AG04449 (cell line): ENCODE measurements at regions not wholly inside any gene's neighbourhood (a gene's known extent, or its start where the extent isn't known, plus 50 kb on each side); places are given as distances from the start of the nearest gene placed in this dataset.

Experiments
- CTCF ChIA-PET: fragments of 350-600 bp; formaldehyde crosslinking; extraction: SDS; loops from one replicate; lab custom pipeline; 2021; ENCODE audit warnings: antibody characterized with exemption; lab: Yijun Ruan, JAX
- POLR2A ChIA-PET: fragments of 400-600, 350-600 bp; formaldehyde crosslinking; extraction: SDS; loops from one replicate; lab custom pipeline; 2020; ENCODE audit warnings: antibody characterized with exemption, inconsistent platforms; lab: Yijun Ruan, JAX
- DNase-seq: peaks from one replicate; pipeline ENCODE4 v3.0.0-alpha.2; 2010; ENCODE audit warnings: low read depth, low spot score
- H3K4me3 ChIP-seq: 2 replicates; pipeline ENCODE4 v1.5.1; 2011; ENCODE audit warnings: low read depth, mild to moderate bottlenecking, control low read depth, low read length
- TF ChIP-seq, protein P1 (sequence below): IDR thresholded peaks from one replicate; pipeline ENCODE4 v1.5.1; 2011; ENCODE audit warnings: mild to moderate bottlenecking, moderate library complexity, low read length, control low read depth, inconsistent platforms; ENCODE audit not compliant: insufficient read depth; ENCODE audit errors: missing control alignments

DNA sequence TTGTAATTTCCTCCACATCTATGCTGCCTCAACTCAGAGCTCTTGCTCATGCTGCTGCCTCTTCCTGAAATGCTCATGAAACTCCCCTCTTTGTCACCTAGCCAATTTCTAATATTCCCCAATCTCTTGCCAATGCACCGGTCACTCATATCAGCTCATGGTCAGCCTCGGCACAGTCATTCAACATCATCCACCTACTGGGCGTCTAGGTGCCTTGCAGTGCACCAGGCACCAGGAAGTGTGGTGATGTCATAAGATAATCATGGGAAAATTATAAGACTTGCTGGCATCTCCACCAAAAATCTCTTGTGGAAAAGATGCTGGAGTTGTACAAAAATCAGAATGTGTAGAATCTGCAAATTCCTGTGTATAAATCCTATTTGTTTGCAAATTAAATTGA lies 52.6 kb upstream of the RAB27B start:
- POLR2A ChIA-PET = no interaction called here
- TF ChIP-seq, protein P1, sequence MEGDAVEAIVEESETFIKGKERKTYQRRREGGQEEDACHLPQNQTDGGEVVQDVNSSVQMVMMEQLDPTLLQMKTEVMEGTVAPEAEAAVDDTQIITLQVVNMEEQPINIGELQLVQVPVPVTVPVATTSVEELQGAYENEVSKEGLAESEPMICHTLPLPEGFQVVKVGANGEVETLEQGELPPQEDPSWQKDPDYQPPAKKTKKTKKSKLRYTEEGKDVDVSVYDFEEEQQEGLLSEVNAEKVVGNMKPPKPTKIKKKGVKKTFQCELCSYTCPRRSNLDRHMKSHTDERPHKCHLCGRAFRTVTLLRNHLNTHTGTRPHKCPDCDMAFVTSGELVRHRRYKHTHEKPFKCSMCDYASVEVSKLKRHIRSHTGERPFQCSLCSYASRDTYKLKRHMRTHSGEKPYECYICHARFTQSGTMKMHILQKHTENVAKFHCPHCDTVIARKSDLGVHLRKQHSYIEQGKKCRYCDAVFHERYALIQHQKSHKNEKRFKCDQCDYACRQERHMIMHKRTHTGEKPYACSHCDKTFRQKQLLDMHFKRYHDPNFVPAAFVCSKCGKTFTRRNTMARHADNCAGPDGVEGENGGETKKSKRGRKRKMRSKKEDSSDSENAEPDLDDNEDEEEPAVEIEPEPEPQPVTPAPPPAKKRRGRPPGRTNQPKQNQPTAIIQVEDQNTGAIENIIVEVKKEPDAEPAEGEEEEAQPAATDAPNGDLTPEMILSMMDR = peak; percentile 49
- CTCF ChIA-PET = interaction anchor here (0.6 to 2.1 kb wide), 4 partner anchors 21 to 291 kb away, joined by 3 to 6 read pairs (median 4); no protein-coding TSS in a partner anchor
- H3K4me3 ChIP-seq = no peak overlapping the region
- no peak for DNase-seq

DNA sequence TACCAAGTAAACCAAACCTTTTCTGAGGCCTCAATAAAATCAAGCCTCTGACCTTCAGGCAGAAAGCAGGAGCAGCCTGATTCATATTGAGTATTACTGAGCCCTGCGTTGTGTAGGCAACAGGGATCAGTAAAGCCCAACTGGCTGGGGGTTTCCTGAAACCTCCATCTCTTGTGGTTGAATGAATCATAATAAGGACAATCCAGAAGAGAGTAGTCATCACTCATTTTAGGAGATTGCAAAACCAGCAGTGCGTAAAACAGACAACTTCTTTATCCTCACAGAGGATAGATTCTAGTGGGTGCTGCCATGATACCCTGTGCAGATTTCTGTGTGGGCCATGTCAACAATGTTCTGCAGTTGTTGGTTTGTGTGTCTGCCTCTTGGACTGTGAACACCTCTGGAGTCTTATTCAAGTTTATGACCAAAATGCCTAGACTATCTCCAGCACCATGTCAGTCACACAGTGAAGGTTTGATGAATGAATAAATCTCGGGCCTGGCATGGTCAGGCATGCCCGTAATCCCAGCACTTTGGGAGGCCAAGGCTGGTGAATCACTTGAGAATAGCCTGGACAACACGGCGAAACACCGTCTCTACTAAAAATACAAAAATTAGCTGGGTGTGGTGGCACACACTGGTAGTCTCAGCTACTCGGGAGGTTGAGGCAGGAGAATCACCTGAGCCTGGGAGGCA lies 51.8 kb upstream of the RAB27B start:
- TF ChIP-seq, protein P1 = no peak
- CTCF ChIA-PET = no interaction called here
- H3K4me3 ChIP-seq = no peak overlapping the region
- peak; percentile 97 for DNase-seq
- POLR2A ChIA-PET = interaction anchor here (1.4 kb wide), 1 partner anchor 11 kb away, joined by 4 read pairs; no protein-coding TSS in a partner anchor

DNA sequence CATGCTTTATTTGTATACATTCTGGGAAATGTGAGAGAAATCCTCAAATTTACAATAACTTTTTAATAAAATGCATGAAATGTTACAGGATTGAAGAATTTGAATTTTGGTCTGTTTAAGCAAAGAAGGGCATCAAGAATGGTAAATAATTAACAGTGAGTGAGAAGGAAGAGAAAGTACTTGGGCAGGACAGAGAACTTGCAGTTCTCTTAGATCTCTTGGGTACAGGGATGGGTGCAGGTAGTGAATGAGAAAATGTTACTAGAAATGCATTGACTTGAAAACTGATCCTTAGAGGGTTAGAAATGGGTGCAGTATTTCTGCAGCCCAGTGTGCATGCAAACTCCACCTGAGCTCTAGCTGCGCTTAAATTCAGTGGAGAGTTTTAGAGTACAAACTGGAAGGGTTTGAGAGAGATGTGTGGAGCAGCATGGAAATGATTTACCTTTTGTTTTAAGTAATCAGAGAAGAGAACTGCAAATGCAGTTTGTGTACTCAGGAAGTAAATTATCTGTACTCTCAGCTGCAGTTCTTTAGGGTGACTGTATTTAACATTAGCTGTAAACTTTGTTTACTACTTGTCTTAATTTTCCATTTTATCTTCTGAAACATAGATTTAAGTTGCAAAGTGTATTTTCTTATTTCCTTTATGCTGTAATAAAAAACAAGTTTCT lies 51.0 kb upstream of the RAB27B start:
- no peak overlapping the region for H3K4me3 ChIP-seq
- CTCF ChIA-PET = no interaction called here
- TF ChIP-seq, protein P1 = no peak
- no peak for DNase-seq
- POLR2A ChIA-PET = interaction anchor here (1.4 kb wide), 1 partner anchor 10 kb away, joined by 4 read pairs; no protein-coding TSS in a partner anchor

GRCh38 chr18:54777989-54778388 lies 50.3 kb upstream of the RAB27B start:
- CTCF ChIA-PET = interaction anchor here (1.4 kb wide), 1 partner anchor 10 kb away, joined by 3 read pairs; no protein-coding TSS in a partner anchor
- POLR2A ChIA-PET = interaction anchor here (1.4 kb wide), 1 partner anchor 9 kb away, joined by 4 read pairs; no protein-coding TSS in a partner anchor

More at GRCh38 chr18:54777989-54778388, 50.3 kb upstream of the RAB27B start:
- DNase-seq = no peak
- no peak overlapping the region for H3K4me3 ChIP-seq
- TF ChIP-seq, protein P1 = no peak
